Upper lobe of left lung (tissue), 6 donors: ENCODE measurements at regions not wholly inside any gene's neighbourhood (a gene's known extent, or its start where the extent isn't known, plus 50 kb on each side); places are given as distances from the start of the nearest gene placed in this dataset.
A peak's percentile ranks its signal among the peaks of the same experiment; 100 is the strongest.
"Not testable (repeated sequence)": the region's sequence is repeated elsewhere in the genome, so short reads cannot be mapped to it uniquely, and the experiment has no call there.

ENCODE experiments used
- ATAC-seq, 2 donors: fragments of 200-7000 bp; cut with Tn5 transposase; one replicate each; pipeline ENCODE4 v1.9.1; 2022; ENCODE audit warnings: mild to moderate bottlenecking in 2 of 2, moderate library complexity in 2 of 2; ENCODE audit not compliant: low FRiP score in 2 of 2
- DNase-seq, 2 donors: peaks; one replicate each; pipeline ENCODE4 v3.0.0-alpha.2; 2019 to 2020
- H3K27ac ChIP-seq, 4 donors: fragments of 200-600 bp; sonication (generic); one replicate each; pipeline ENCODE4 v1.5.1; 2016 to 2019
- H3K27me3 ChIP-seq, 4 donors: fragments of 200-600 bp; sonication (generic); one replicate each; pipeline ENCODE4 v1.5.1; 2017 to 2019
- H3K36me3 ChIP-seq, 4 donors: fragments of 200-600 bp; sonication (generic); one replicate each; pipeline ENCODE4 v1.5.1; 2016 to 2019
- H3K4me1 ChIP-seq, 4 donors: fragments of 200-600 bp; sonication (generic); one replicate each; pipeline ENCODE4 v1.5.1; 2018 to 2019
- H3K4me3 ChIP-seq, 4 donors: fragments of 200-600 bp; sonication (generic); one replicate each; pipeline ENCODE4 v1.5.1; 2017 to 2019; ENCODE audit warnings: mild to moderate bottlenecking in 2 of 4, moderate library complexity in 1 of 4
- H3K9me3 ChIP-seq, 4 donors: fragments of 200-600 bp; sonication (generic); one replicate each; pipeline ENCODE4 v1.5.1; 2018 to 2019
- EP300 ChIP-seq, 4 donors: sonication (generic); formaldehyde crosslinking; IDR thresholded peaks; one replicate each; pipeline ENCODE4 v1.5.1; 2017; ENCODE audit warnings: antibody characterized with exemption in 4 of 4, control low read depth in 2 of 4
- POLR2A ChIP-seq, 4 donors: fragments of 450-650 bp; IDR thresholded peaks; one replicate each; pipeline ENCODE4 v1.5.1; 2016 to 2017; ENCODE audit warnings: antibody characterized with exemption in 4 of 4, mild to moderate bottlenecking in 2 of 4
- POLR2AphosphoS5 ChIP-seq, 2 donors: sonication (generic); formaldehyde crosslinking; IDR thresholded peaks; one replicate each; pipeline ENCODE4 v1.5.1; 2017; ENCODE audit warnings: antibody characterized with exemption in 2 of 2
- WGBS, 2 donors: methylation state at CpG; one replicate each; pipeline ENCODE4 v1.1.5; 2017 to 2018; 5-methylcytosine and 5-hydroxymethylcytosine counted together
- TF ChIP-seq, protein P1 (sequence below), 6 experiments: fragments of 450-650 bp in 4 of 6; fragments of 200-600 bp in 2 of 6; sonication (generic) in 2 of 6; IDR thresholded peaks; one replicate each; pipeline ENCODE4 v1.5.1; 2016 to 2019; ENCODE audit warnings: antibody characterized with exemption in 6 of 6
- donor health status: DM: no; HTN: no; CAD: no; lungs with moderate emphysema.
- donor health status: DM: no; HTN: yes; CAD: no; lungs with severe emphysema.

DNA sequence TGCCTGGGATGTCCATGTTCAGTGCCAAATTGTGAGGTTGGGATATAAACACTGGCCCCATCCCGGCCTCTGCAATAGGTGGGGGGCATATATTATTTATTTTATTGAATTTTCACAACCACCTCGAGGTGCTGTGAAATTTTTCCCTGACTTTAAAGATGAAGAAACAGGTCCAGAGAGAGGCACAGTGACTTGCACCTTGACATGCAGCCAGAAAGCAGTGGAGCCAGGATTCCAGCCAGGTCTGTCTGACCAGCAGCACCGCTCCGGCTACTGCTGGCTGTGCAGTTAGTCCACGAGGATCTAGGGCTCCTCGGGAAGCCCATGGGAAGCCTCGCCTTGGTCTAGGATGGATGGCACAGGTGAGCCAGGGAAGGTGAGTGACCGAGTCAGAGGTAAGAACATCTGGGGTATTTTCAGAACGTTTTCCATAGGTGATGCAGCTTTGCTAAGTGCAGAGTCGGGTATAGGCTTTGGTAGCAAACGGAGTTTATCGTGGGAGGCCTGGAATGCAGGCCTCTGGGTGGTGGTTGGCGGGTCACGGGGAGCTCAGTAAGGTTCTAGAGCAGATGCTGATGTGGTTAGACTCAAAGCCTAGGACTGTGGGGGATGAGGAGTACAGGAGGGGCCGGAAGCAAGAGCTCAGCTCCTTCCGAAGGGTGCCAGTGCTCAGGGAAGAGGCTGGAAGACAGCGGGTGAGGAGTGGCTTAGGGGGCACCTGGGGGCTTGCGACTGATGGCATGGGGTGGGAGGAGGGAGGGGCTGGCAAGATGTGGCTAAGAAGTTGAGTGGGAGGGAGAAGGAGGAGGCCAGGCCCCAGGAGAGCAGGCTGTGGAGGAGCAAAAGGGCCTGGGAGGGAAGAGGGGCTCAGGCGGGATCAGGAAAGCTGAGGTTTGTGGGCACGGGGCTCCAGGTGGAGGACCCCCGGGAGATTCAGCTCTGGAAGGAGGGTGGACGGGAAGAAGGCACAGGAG lies 107.7 kb upstream of the LRPAP1 start:
- Histone ChIP-seq H3K4me3 (no peak overlapping the region), H3K4me1 (no peaks in the 10 kb centered on the region), H3K27ac (no peak overlapping the region), H3K27me3 (no peaks in the 10 kb centered on the region), H3K9me3 (no peaks in the 10 kb centered on the region), H3K36me3 (no peaks in the 10 kb centered on the region)
- 77% methylated on average over 22 of the region's 22 CpGs for WGBS, 2 donors
- TF ChIP-seq, protein P1, sequence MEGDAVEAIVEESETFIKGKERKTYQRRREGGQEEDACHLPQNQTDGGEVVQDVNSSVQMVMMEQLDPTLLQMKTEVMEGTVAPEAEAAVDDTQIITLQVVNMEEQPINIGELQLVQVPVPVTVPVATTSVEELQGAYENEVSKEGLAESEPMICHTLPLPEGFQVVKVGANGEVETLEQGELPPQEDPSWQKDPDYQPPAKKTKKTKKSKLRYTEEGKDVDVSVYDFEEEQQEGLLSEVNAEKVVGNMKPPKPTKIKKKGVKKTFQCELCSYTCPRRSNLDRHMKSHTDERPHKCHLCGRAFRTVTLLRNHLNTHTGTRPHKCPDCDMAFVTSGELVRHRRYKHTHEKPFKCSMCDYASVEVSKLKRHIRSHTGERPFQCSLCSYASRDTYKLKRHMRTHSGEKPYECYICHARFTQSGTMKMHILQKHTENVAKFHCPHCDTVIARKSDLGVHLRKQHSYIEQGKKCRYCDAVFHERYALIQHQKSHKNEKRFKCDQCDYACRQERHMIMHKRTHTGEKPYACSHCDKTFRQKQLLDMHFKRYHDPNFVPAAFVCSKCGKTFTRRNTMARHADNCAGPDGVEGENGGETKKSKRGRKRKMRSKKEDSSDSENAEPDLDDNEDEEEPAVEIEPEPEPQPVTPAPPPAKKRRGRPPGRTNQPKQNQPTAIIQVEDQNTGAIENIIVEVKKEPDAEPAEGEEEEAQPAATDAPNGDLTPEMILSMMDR (IDR thresholded peaks at IDR 0.05), result no peak
- no peak for TF ChIP-seq EP300 (IDR thresholded peaks at IDR 0.05)
- no peak for TF ChIP-seq POLR2AphosphoS5 (IDR thresholded peaks at IDR 0.05)
- TF ChIP-seq POLR2A (IDR thresholded peaks at IDR 0.05), result no peak
- DNase-seq, result no peak
- no peak for ATAC-seq

DNA sequence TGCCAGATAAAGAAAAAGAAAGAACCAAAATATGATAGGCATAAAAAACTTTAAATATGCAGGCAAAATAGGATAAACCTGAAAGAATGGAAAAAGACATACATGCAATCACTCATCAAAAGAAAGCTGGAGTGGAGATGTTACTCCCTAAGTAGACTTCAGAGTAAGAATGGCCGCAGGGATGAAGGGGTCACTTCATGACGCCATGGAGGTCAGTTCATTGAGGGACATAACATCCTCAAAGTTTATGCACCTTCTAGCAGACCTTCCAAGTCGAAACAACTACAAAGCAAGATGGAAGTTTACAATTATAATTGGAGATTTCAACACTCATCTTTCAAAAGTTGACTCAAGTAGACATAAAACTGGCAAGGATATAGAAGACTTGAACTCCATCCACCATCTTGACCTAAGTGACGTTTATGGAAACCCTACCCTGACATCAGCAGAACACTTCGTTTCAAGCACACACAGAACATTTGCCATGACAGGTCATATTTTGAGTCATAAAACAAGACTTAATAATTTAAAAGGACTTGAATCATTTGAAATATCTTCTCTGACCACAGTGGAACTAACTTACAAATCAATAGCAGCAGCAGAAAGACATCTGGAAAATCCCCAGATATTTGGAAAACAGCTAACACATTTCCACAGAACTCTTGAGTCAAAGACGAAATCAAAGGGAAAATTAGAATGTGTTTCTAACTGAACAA lies 106.0 kb upstream of the LRPAP1 start:
- WGBS, 2 donors, result 67 to 68% methylated on average over 6 of the region's 6 CpGs
- Histone ChIP-seq H3K4me1 (no peaks in the 10 kb centered on the region), H3K4me3 (no peak overlapping the region), H3K27me3 (no peaks in the 10 kb centered on the region), H3K9me3 (no peaks in the 10 kb centered on the region), H3K27ac (no peak overlapping the region), H3K36me3 (no peaks in the 10 kb centered on the region)
- DNase-seq (no peak), ATAC-seq (no peak)
- TF ChIP-seq, protein P1 (IDR thresholded peaks at IDR 0.05), result no peak
- TF ChIP-seq POLR2AphosphoS5 (IDR thresholded peaks at IDR 0.05) (no peak), POLR2A (IDR thresholded peaks at IDR 0.05) (no peak), EP300 (IDR thresholded peaks at IDR 0.05) (no peak)

DNA sequence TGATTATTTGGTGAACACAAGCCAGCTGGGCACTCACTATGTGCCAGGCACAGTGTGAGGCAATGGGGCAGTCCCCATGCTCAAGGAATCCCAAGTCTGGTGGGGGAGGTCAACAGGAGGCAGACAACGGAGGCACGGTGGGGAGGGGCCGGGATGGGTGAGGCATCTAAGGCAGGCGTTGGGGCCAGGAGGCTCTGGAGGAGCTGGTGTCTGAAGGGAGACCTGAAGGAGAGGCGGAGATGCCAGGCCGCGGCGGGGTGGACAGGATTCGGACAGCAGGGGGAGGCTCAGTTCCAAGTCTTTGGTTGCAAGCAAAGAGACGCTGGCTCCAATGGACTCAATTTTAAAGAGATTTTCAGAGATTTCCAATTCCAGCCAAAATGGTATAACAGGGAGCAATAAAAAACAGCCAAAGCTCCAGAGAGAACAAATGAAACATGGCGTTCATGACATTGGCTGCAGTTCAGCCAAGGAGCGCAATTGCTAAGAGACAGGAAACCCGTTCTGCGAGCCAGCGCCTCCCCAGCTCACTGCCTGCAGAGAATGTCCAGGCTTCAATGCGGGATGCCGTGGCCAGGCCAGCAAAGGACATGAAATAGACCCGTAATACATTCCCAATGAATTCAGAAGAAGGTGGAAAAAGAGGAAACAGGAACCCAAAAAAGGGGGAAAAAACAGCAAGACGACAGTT lies 105.2 kb upstream of the LRPAP1 start:
- Histone ChIP-seq H3K4me1 (no peaks in the 10 kb centered on the region), H3K9me3 (no peaks in the 10 kb centered on the region), H3K4me3 (no peak overlapping the region), H3K27me3 (no peaks in the 10 kb centered on the region), H3K27ac (no peak overlapping the region), H3K36me3 (no peaks in the 10 kb centered on the region)
- TF ChIP-seq POLR2AphosphoS5 (IDR thresholded peaks at IDR 0.05) (no peak), POLR2A (IDR thresholded peaks at IDR 0.05) (no peak), EP300 (IDR thresholded peaks at IDR 0.05) (no peak)
- TF ChIP-seq, protein P1 (IDR thresholded peaks at IDR 0.05), result no peak
- peak in 1 of 2 donors; percentile 33 for DNase-seq
- ATAC-seq, result no peak
- 79 to 81% methylated on average over 19 of the region's 19 CpGs for WGBS, 2 donors

GRCh38 chr4:3636646-3637320 lies 104.6 kb upstream of the LRPAP1 start:
- Histone ChIP-seq H3K9me3 (no peaks in the 10 kb centered on the region), H3K27me3 (no peaks in the 10 kb centered on the region), H3K4me3 (no peak overlapping the region), H3K27ac (no peak overlapping the region), H3K4me1 (no peaks in the 10 kb centered on the region), H3K36me3 (no peaks in the 10 kb centered on the region)
- ATAC-seq (peak in 1 of 2 donors; percentile 2), DNase-seq (peak in 1 of 2 donors; percentile 20)
- no peak for TF ChIP-seq POLR2A (IDR thresholded peaks at IDR 0.05)
- TF ChIP-seq POLR2AphosphoS5 (IDR thresholded peaks at IDR 0.05), result no peak
- TF ChIP-seq, protein P1 (IDR thresholded peaks at IDR 0.05), result no peak
- no peak for TF ChIP-seq EP300 (IDR thresholded peaks at IDR 0.05)
- 84 to 95% methylated on average over 6 to 12 of the region's 12 CpGs for WGBS, 2 donors

- not testable (repeated sequence) for ATAC-seq, H3K27ac ChIP-seq, H3K4me3 ChIP-seq, H3K36me3 ChIP-seq, H3K9me3 ChIP-seq, H3K27me3 ChIP-seq, DNase-seq, H3K4me1 ChIP-seq
- 51 to 63% methylated on average over 2 of the region's 2 CpGs for WGBS, 2 donors
These were observed 103.8 kb upstream of the LRPAP1 start for GRCh38 chr4:3636020-3636419.
